Natural killer cell (primary cell): ENCODE measurements at regions not wholly inside any gene's neighbourhood (a gene's known extent, or its start where the extent isn't known, plus 50 kb on each side); places are given as distances from the start of the nearest gene placed in this dataset.

ENCODE experiments used
- ATAC-seq, 3 donors: fragments of 150-1000 bp in 2 of 3; fragments of 200-7000 bp in 1 of 3; cut with Tn5 transposase; 1 replicate in 1 of 3; 2 replicates in 2 of 3; pipeline ENCODE4 v1.10.0; 2021; ENCODE audit warnings: mild to moderate bottlenecking in 2 of 3, moderate library complexity in 2 of 3
- DNase-seq, 2 donors: peaks; one replicate each; pipeline versions ENCODE4 v3.0.0 to v3.0.0-alpha.2; 2013 to 2021; ENCODE audit warnings: mixed read lengths in 1 of 2
- H3K27ac ChIP-seq: one replicate; pipeline ENCODE4 v1.5.1; 2013; ENCODE audit warnings: mild to moderate bottlenecking, low read length
- H3K27me3 ChIP-seq: one replicate; pipeline ENCODE4 v1.6.1; 2013; ENCODE audit warnings: low read length; ENCODE audit not compliant: control insufficient read depth, insufficient read depth
- H3K36me3 ChIP-seq: one replicate; pipeline ENCODE4 v1.6.1; 2013; ENCODE audit warnings: low read length; ENCODE audit not compliant: control insufficient read depth, insufficient read depth
- H3K4me1 ChIP-seq: one replicate; pipeline ENCODE4 v1.6.1; 2013; ENCODE audit warnings: low read length; ENCODE audit not compliant: control insufficient read depth, insufficient read depth
- H3K4me3 ChIP-seq: one replicate; pipeline ENCODE4 v1.5.1; 2013; ENCODE audit warnings: low read length
- H3K9me3 ChIP-seq: one replicate; pipeline ENCODE4 v1.6.1; 2013; ENCODE audit warnings: low read length; ENCODE audit not compliant: control insufficient read depth, insufficient read depth
- H3K27ac Mint-ChIP-seq, 2 donors: one replicate each; pipeline ENCODE4 v1.8.0; 2022; ENCODE audit warnings: mild to moderate bottlenecking in 2 of 2, mixed read lengths in 2 of 2, moderate library complexity in 1 of 2
- H3K27me3 Mint-ChIP-seq, 2 donors: one replicate each; pipeline ENCODE4 v1.8.0; 2022; ENCODE audit warnings: low read depth in 2 of 2, mixed read lengths in 2 of 2
- H3K36me3 Mint-ChIP-seq: one replicate; pipeline ENCODE4 v1.8.0; 2022; ENCODE audit warnings: mixed read lengths
- H3K4me1 Mint-ChIP-seq, 2 donors: one replicate each; pipeline ENCODE4 v1.8.0; 2022; ENCODE audit warnings: mixed read lengths in 2 of 2
- H3K4me3 Mint-ChIP-seq: one replicate; pipeline ENCODE4 v1.8.0; 2022; ENCODE audit warnings: mild to moderate bottlenecking, moderate library complexity, mixed read lengths
- H3K9me3 Mint-ChIP-seq, 2 donors: one replicate each; pipeline ENCODE4 v1.8.0; 2022; ENCODE audit warnings: mixed read lengths in 2 of 2
- CTCF ChIP-seq: fragments of 200-600 bp; IDR thresholded peaks from one replicate; pipeline ENCODE4 v1.8.0; 2022; ENCODE audit warnings: antibody characterized with exemption
- WGBS: methylation state at CpG from one replicate; pipeline ENCODE4 v1.1.7; 2013; ENCODE audit warnings: missing lambda C conversion rate; ENCODE audit not compliant: insufficient coverage; 5-methylcytosine and 5-hydroxymethylcytosine counted together
- intact Hi-C: fragments of 100-400 bp; cut with micrococcal nuclease; formaldehyde crosslinking; loops from one replicate; pipeline ENCODE4 v1.14.2; 2022

GRCh38 chr2:12070581-12070980, 324.1 kb downstream of the LPIN1 start:
- peaks cover 37% of the 10 kb centered on the region for H3K4me1 ChIP-seq
- H3K36me3 Mint-ChIP-seq = peaks cover 8% of the 10 kb centered on the region
- no peaks in the 10 kb centered on the region for H3K9me3 Mint-ChIP-seq
- 75% methylated on average over 4 of the region's 4 CpGs for WGBS
- peaks cover 7 to 19% of the 10 kb centered on the region in 2 donors for H3K27me3 Mint-ChIP-seq
- intact Hi-C loops = no loop called here
- H3K4me1 Mint-ChIP-seq = peaks cover 69 to 70% of the 10 kb centered on the region in 2 donors
- no peaks in the 10 kb centered on the region for H3K9me3 ChIP-seq
- no peak overlapping the region for H3K4me3 Mint-ChIP-seq
- H3K36me3 ChIP-seq = no peaks in the 10 kb centered on the region
- H3K27me3 ChIP-seq = no peaks in the 10 kb centered on the region
- TF ChIP-seq CTCF = no peak
- DNase-seq = no peak
- no peak overlapping the region for H3K27ac ChIP-seq
- no peak for ATAC-seq
- H3K4me3 ChIP-seq = no peak overlapping the region
- H3K27ac Mint-ChIP-seq = no peak overlapping the region

- H3K9me3 Mint-ChIP-seq = no peaks in the 10 kb centered on the region
- intact Hi-C loops = no loop called here
- Histone ChIP-seq H3K9me3 (no peaks in the 10 kb centered on the region), H3K36me3 (no peaks in the 10 kb centered on the region), H3K27me3 (no peaks in the 10 kb centered on the region), H3K27ac (no peak overlapping the region), H3K4me1 (peaks cover 31% of the 10 kb centered on the region), H3K4me3 (no peak overlapping the region)
- H3K4me1 Mint-ChIP-seq = peaks cover 63 to 65% of the 10 kb centered on the region in 2 donors
- peaks cover 8% of the 10 kb centered on the region for H3K36me3 Mint-ChIP-seq
- no peak overlapping the region for H3K27ac Mint-ChIP-seq
- peak overlapping the region; percentile 45 for H3K4me3 Mint-ChIP-seq
- DNase-seq (no peak), ATAC-seq (no peak)
- TF ChIP-seq CTCF = no peak
- H3K27me3 Mint-ChIP-seq = peaks cover 7 to 19% of the 10 kb centered on the region in 2 donors
Measured at GRCh38 chr2:12071318-12071717, 324.9 kb downstream of the LPIN1 start.

- H3K4me3 ChIP-seq = no peak overlapping the region
- H3K27ac ChIP-seq = peak overlapping the region; percentile 11
- no peaks in the 10 kb centered on the region for H3K9me3 ChIP-seq
- 52% methylated on average over 5 of the region's 6 CpGs for WGBS
- Mint-ChIP-seq H3K36me3 (peaks cover 8% of the 10 kb centered on the region), H3K4me1 (peaks cover 62 to 64% of the 10 kb centered on the region in 2 donors), H3K4me3 (peak overlapping the region; percentile 80), H3K27ac (peak overlapping the region; percentile 76 to 83), H3K27me3 (peaks cover 7 to 16% of the 10 kb centered on the region in 2 donors), H3K9me3 (no peaks in the 10 kb centered on the region)
- TF ChIP-seq CTCF = no peak
- no peak for DNase-seq
- intact Hi-C loops = no loop called here
- H3K4me1 ChIP-seq = peaks cover 18% of the 10 kb centered on the region
- H3K36me3 ChIP-seq = no peaks in the 10 kb centered on the region
- H3K27me3 ChIP-seq = no peaks in the 10 kb centered on the region
- peak; percentile 55 to 78 (median 72) for ATAC-seq
Measured at GRCh38 chr2:12073217-12073852, 326.9 kb downstream of the LPIN1 start.
